ENCODE measurements at regions not wholly inside any gene's neighbourhood (a gene's known extent, or its start where the extent isn't known, plus 50 kb on each side); places are given as distances from the start of the nearest gene placed in this dataset.
A peak's percentile ranks its signal among the peaks of the same experiment; 100 is the strongest.

GRCh38 chr3:31218082-31218481 is 314.6 kb upstream of the STT3B start:
- no peaks in the 10 kb centered on the region for H3K9me3 ChIP-seq (ENCODE audit: low read depth)
- in situ Hi-C loops (cut with MboI) = no loop called here

GRCh38 chr3:31219131-31219843 is 313.4 kb upstream of the STT3B start:
- peak; percentile 80; the same call in 1 of the 2 replicates for TF ChIP-seq EZH2phosphoT487 (IDR thresholded peaks at IDR 0.05; ENCODE audit: insufficient read depth, low read depth)
- no peak for TF ChIP-seq EZH2 (IDR thresholded peaks at IDR 0.05; ENCODE audit: insufficient read depth, poor library complexity, severe bottlenecking)

More at GRCh38 chr3:31218082-31218481, 314.6 kb upstream of the STT3B start:
- 98 to 99% methylated on average over 3 of the region's 3 CpGs for WGBS, 2 experiments (ENCODE audit: low coverage in 1 of 2, low lambda C conversion rate in 2 of 2, missing lambda C conversion rate in 2 of 2)
- Histone ChIP-seq H3F3A (ENCODE audit: insufficient read depth) (peaks cover 11% of the 10 kb centered on the region), H3K4me3 (no peak overlapping the region), H3K4me1 (ENCODE audit: insufficient read depth) (peaks cover 14% of the 10 kb centered on the region), H3K9me2 (ENCODE audit: insufficient read depth) (no peaks in the 10 kb centered on the region), H3K4me2 (ENCODE audit: unreplicated experiment) (no peak overlapping the region), H4K20me1 (ENCODE audit: insufficient read depth) (no peaks in the 10 kb centered on the region), H3K27ac (no peak overlapping the region), H3K79me2 (ENCODE audit: insufficient read depth) (no peaks in the 10 kb centered on the region), H2AFZ (no peak overlapping the region), H3K9ac (no peak overlapping the region), H3K27me3 (replicated peaks; ENCODE audit: insufficient read depth) (no peaks in the 10 kb centered on the region), H3K36me3 (ENCODE audit: low read depth) (no peaks in the 10 kb centered on the region)
- no peak for DNase-seq
- TF ChIP-seq EZH2phosphoT487 (IDR thresholded peaks at IDR 0.05; ENCODE audit: insufficient read depth, low read depth) (no peak), EZH2 (IDR thresholded peaks at IDR 0.05; ENCODE audit: insufficient read depth, poor library complexity, severe bottlenecking) (no peak)

GRCh38 chr3:31220431-31220830 is 312.3 kb upstream of the STT3B start:
- Histone ChIP-seq H3K27me3 (replicated peaks; ENCODE audit: insufficient read depth) (no peaks in the 10 kb centered on the region), H3K27ac (no peak overlapping the region), H4K20me1 (ENCODE audit: insufficient read depth) (no peaks in the 10 kb centered on the region), H3F3A (ENCODE audit: insufficient read depth) (peaks cover 11% of the 10 kb centered on the region), H3K4me2 (ENCODE audit: unreplicated experiment) (no peak overlapping the region), H3K4me1 (ENCODE audit: insufficient read depth) (peaks cover 14% of the 10 kb centered on the region), H3K9ac (no peak overlapping the region), H3K36me3 (ENCODE audit: low read depth) (no peaks in the 10 kb centered on the region), H2AFZ (no peak overlapping the region), H3K9me2 (ENCODE audit: insufficient read depth) (no peaks in the 10 kb centered on the region), H3K9me3 (ENCODE audit: low read depth) (no peaks in the 10 kb centered on the region), H3K4me3 (no peak overlapping the region), H3K79me2 (ENCODE audit: insufficient read depth) (no peaks in the 10 kb centered on the region)
- no peak for TF ChIP-seq EZH2phosphoT487 (IDR thresholded peaks at IDR 0.05; ENCODE audit: insufficient read depth, low read depth)
- TF ChIP-seq EZH2 (IDR thresholded peaks at IDR 0.05; ENCODE audit: insufficient read depth, poor library complexity, severe bottlenecking) = no peak
- 94 to 96% methylated on average over 4 of the region's 4 CpGs for WGBS, 2 experiments (ENCODE audit: low coverage in 1 of 2, low lambda C conversion rate in 2 of 2, missing lambda C conversion rate in 2 of 2)
- in situ Hi-C loops (cut with MboI) = no loop called here
- no peak for DNase-seq

More at GRCh38 chr3:31219131-31219843, 313.4 kb upstream of the STT3B start:
- Histone ChIP-seq H3F3A (ENCODE audit: insufficient read depth) (peaks cover 11% of the 10 kb centered on the region), H3K79me2 (ENCODE audit: insufficient read depth) (no peaks in the 10 kb centered on the region), H3K9me2 (ENCODE audit: insufficient read depth) (no peaks in the 10 kb centered on the region), H3K9ac (no peak overlapping the region), H3K4me3 (no peak overlapping the region), H4K20me1 (ENCODE audit: insufficient read depth) (no peaks in the 10 kb centered on the region), H3K9me3 (ENCODE audit: low read depth) (no peaks in the 10 kb centered on the region), H3K4me2 (ENCODE audit: unreplicated experiment) (peak overlapping the region; percentile 8), H3K36me3 (ENCODE audit: low read depth) (no peaks in the 10 kb centered on the region), H3K27ac (no peak overlapping the region), H3K4me1 (ENCODE audit: insufficient read depth) (peaks cover 14% of the 10 kb centered on the region), H3K27me3 (replicated peaks; ENCODE audit: insufficient read depth) (no peaks in the 10 kb centered on the region), H2AFZ (no peak overlapping the region)
- in situ Hi-C loops (cut with MboI) = no loop called here
- DNase-seq = peak; percentile 22
- WGBS, 2 experiments (ENCODE audit: low coverage in 1 of 2, low lambda C conversion rate in 2 of 2, missing lambda C conversion rate in 2 of 2) = 49 to 52% methylated on average over 2 of the region's 2 CpGs

- TF ChIP-seq EZH2phosphoT487 (IDR thresholded peaks at IDR 0.05; ENCODE audit: insufficient read depth, low read depth) (no peak), EZH2 (IDR thresholded peaks at IDR 0.05; ENCODE audit: insufficient read depth, poor library complexity, severe bottlenecking) (no peak)
- Histone ChIP-seq H2AFZ (no peak overlapping the region), H3K4me2 (ENCODE audit: unreplicated experiment) (no peak overlapping the region), H3K36me3 (ENCODE audit: low read depth) (no peaks in the 10 kb centered on the region), H3K9me3 (ENCODE audit: low read depth) (no peaks in the 10 kb centered on the region), H3K27me3 (replicated peaks; ENCODE audit: insufficient read depth) (no peaks in the 10 kb centered on the region), H3K27ac (no peak overlapping the region), H3K9me2 (ENCODE audit: insufficient read depth) (no peaks in the 10 kb centered on the region), H3F3A (ENCODE audit: insufficient read depth) (peaks cover 11% of the 10 kb centered on the region), H3K9ac (no peak overlapping the region), H3K4me3 (no peak overlapping the region), H3K79me2 (ENCODE audit: insufficient read depth) (no peaks in the 10 kb centered on the region), H3K4me1 (ENCODE audit: insufficient read depth) (peaks cover 14% of the 10 kb centered on the region), H4K20me1 (ENCODE audit: insufficient read depth) (no peaks in the 10 kb centered on the region)
- in situ Hi-C loops (cut with MboI) = no loop called here
- DNase-seq = no peak
- 93% methylated on average over 4 of the region's 4 CpGs for WGBS, 2 experiments (ENCODE audit: low coverage in 1 of 2, low lambda C conversion rate in 2 of 2, missing lambda C conversion rate in 2 of 2)
Observed at GRCh38 chr3:31223278-31223677, 309.4 kb upstream of the STT3B start.

All from GM23248 (cell line).